ENCODE measurements at regions not wholly inside any gene's neighbourhood (a gene's known extent, or its start where the extent isn't known, plus 50 kb on each side); places are given as distances from the start of the nearest gene placed in this dataset.

DNA sequence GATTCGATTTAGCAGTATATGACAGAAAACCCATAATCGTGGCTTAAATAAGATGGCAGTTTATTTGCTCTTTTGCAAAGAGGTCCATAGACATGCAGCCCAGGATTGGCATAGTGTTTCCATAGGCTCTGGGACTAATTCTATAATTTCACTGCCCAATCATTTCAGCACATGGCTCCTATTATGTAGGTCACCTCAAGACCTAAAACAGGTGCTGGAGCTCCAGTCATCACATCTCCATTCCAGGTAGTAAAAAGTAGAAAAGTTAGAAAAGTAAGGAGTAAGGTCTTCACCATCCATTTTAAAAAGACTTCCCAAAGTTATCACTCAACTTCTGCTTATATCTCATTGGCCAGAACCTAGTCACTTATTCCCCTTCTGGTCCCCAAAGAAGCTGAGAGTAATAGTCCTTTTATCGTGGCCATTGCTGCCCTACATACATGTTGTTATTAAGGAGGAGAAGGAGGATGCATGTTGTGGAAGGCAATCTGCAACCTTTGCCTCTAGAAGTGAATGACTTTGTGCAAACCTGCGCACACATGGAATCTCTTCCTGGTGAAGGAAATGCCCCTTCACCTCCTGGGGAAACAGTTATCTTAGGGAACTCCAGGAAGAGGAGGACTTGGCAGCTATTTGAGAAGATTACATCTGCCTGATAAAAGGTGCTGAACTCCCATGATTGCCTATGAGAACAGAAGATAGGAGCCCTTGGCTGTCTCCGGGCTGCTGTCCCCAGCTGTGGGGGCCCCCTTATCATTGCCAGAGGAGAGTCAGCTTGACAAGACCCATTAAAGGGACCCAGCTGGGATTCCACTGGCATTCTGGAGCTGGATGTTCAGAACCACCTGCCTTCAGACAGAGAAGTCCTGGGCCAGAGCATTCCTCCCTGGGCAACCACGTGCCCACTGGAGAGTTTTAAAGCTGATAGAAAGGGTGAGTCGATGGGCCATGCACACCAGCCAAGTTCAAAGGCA, 330.6 kb upstream of the ZMIZ1 start:
- no peaks in the 10 kb centered on the region for H3K9me3 Mint-ChIP-seq
- no peaks in the 10 kb centered on the region for H3K36me3 Mint-ChIP-seq (ENCODE audit: low read depth)
- no peak overlapping the region for H3K27ac Mint-ChIP-seq
- no peak for DNase-seq
- intact Hi-C loops (cut with micrococcal nuclease) = no loop called here
- peaks cover 2% of the 10 kb centered on the region for H3K27me3 Mint-ChIP-seq
- H3K4me3 Mint-ChIP-seq = no peak overlapping the region
- peaks cover 2% of the 10 kb centered on the region for H3K4me1 Mint-ChIP-seq

DNA sequence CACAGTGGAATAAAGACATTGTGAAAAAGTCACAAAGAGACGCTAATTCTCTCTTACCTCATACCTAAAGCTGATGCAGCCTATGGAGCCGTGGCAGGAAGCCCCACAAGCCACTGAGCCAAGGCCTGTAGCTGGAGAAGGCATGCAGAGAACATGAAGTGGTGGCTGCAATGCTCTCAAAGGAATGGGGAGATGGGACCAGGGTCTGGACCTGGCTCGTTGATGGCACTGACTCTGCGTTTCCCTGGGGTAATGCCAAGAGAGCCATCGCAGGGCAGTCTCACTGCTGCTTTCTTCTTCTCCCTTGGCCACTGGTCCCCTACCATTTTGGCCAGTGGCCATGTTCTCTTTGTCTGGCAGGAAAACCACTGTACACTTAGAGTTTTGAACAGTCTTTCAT, 329.9 kb upstream of the ZMIZ1 start:
- DNase-seq = no peak
- H3K9me3 Mint-ChIP-seq = no peaks in the 10 kb centered on the region
- intact Hi-C loops (cut with micrococcal nuclease) = no loop called here
- peaks cover 2% of the 10 kb centered on the region for H3K27me3 Mint-ChIP-seq
- no peaks in the 10 kb centered on the region for H3K36me3 Mint-ChIP-seq (ENCODE audit: low read depth)
- peaks cover 5% of the 10 kb centered on the region for H3K4me1 Mint-ChIP-seq
- no peak overlapping the region for H3K27ac Mint-ChIP-seq
- H3K4me3 Mint-ChIP-seq = no peak overlapping the region

DNA sequence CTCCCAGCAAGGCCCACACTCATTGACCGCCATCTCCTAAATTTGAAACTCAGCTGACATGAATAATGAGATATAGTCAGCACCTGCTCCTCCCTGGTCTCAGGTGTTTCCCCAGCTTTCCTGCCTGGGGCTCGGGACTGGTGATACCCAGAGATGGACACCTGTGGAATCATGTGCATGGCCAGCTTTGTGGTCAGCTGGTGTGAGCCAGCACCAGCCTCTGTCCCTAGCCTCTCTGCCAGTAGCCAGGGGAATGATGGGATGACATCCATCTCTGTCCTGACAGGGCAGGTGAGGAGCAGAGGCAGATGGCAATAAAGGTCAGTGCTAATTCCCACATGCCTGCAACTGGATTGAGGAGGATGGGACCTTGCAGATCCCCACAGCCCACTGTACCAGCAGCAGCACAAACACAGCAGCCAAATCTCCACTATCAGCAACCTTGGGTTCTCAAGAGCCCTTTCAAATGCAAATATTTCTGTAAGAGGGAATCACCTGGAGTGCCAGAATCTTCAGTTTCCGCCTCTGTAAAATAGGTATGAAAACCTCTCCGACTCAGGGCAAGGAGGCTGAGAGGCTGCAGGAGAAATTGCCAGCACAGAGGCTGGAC, 329.2 kb upstream of the ZMIZ1 start:
- H3K9me3 Mint-ChIP-seq = no peaks in the 10 kb centered on the region
- H3K4me3 Mint-ChIP-seq = no peak overlapping the region
- intact Hi-C loops (cut with micrococcal nuclease) = no loop called here
- DNase-seq = no peak
- H3K27ac Mint-ChIP-seq = no peak overlapping the region
- H3K4me1 Mint-ChIP-seq = peaks cover 5% of the 10 kb centered on the region
- H3K27me3 Mint-ChIP-seq = peaks cover 2% of the 10 kb centered on the region
- H3K36me3 Mint-ChIP-seq (ENCODE audit: low read depth) = no peaks in the 10 kb centered on the region

DNA sequence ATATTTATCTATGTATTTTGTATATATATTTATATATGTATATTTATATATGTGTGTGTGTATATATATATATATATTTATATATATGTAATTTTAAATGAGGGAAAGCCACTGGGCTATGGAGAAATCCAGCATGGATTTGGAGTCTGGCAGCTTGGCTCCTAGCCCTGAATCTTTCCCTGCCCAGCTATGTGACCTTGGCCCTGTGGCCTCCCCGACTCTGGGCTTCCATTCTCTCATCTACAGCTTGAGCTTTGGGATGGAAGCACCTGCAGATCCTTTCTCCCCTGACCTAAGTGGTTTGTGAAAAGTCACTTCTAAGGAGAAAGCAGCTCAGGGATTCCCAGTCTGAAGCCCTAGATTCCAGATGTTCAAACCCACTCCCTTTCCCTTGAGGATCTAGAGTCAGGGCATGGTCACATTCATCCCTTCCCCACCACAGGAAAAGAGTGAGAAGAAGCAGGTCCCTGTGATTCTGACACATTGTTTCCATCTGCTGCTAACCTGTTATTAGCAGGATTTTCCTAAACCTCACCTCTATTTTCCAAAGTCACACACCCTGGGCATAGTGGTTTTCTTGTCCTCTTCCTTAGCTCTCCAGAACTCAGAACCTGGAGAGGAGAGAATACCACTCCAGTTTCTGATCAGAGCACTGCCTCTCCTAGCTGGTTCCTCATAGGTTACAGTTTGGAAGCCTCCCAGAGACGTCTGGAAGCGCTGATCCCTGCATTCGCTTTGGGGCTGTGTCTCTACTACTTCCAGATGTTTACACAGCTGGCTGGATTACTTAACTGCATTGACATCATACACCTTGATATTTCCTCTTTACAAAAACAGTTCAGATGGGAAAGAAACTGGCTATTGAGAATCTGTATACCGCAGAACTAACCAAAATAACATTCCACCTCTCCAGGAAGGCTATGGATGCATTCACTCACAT, 327.5 kb upstream of the ZMIZ1 start:
- Mint-ChIP-seq H3K9me3 (no peaks in the 10 kb centered on the region), H3K27ac (no peak overlapping the region), H3K36me3 (ENCODE audit: low read depth) (no peaks in the 10 kb centered on the region), H3K27me3 (peaks cover 2% of the 10 kb centered on the region), H3K4me3 (no peak overlapping the region), H3K4me1 (peaks cover 5% of the 10 kb centered on the region)
- intact Hi-C loops (cut with micrococcal nuclease) = no loop called here
- DNase-seq = no peak

DNA sequence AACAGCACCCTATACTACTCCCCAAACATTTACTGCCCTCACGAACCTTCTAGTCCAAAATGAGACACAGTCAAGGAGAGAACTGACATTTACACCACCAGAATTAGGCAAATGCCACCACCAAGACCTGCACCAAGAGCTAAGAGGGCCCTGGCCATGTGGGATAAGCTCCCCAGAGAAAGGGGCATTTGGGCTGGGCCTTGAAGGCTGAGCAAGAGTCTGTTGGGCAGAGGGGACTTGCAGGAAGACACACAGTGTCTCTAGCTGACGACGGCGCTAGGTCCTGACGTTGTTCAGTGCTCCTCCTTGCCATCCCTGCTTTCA, 326.4 kb upstream of the ZMIZ1 start:
- DNase-seq = no peak

DNA sequence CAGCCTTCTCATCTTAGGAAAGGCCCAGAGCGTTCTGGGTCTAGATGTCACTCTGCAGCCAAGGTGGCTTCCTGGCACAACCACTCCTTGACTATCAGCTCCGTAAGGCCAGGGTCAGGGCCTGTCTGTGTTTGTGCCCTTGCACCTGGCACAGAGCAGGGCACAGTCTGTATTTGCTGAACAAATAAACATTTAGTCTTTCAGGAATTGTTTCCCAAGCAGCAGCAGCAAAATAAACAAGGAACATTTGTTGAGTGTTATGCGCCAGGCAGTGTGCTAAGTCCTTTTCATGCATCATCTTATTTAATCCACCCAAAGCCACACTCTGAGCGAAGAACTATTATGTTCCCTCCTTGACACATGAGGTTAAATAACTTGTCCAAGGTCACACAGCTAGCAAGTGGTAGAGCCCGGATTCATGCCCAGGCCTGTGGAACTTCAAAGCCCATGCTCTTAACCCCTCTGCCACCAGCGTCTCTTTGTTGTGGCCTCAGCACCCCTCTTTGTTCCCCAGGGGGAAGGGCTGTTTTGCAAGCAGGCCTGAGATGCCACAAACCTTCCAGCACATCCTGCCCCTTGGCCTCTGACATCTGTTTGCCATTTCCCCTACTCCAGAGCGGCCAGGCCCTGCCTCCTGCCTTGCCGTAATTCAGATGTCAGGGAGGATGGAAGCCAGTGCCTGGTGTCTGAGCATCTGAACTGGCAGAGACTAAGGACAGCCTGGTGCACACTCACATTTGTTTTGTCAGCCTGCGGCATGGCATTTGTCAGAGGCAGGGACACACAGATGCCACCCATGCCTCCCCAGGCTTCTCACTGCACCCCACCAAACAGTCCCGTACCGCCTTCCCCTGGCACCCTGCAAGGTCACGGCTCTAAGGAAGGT, 325.8 kb upstream of the ZMIZ1 start:
- Mint-ChIP-seq H3K27me3 (no peaks in the 10 kb centered on the region), H3K27ac (no peak overlapping the region), H3K4me1 (peaks cover 5% of the 10 kb centered on the region), H3K36me3 (ENCODE audit: low read depth) (no peaks in the 10 kb centered on the region), H3K4me3 (no peak overlapping the region), H3K9me3 (no peaks in the 10 kb centered on the region)
- intact Hi-C loops (cut with micrococcal nuclease) = no loop called here
- no peak for DNase-seq

More for the DNA sequence above, 326.4 kb upstream of the ZMIZ1 start:
- no peaks in the 10 kb centered on the region for H3K27me3 Mint-ChIP-seq
- intact Hi-C loops (cut with micrococcal nuclease) = no loop called here
- H3K4me3 Mint-ChIP-seq = no peak overlapping the region
- H3K27ac Mint-ChIP-seq = no peak overlapping the region
- no peaks in the 10 kb centered on the region for H3K9me3 Mint-ChIP-seq
- no peaks in the 10 kb centered on the region for H3K36me3 Mint-ChIP-seq (ENCODE audit: low read depth)
- H3K4me1 Mint-ChIP-seq = peaks cover 5% of the 10 kb centered on the region

DNA sequence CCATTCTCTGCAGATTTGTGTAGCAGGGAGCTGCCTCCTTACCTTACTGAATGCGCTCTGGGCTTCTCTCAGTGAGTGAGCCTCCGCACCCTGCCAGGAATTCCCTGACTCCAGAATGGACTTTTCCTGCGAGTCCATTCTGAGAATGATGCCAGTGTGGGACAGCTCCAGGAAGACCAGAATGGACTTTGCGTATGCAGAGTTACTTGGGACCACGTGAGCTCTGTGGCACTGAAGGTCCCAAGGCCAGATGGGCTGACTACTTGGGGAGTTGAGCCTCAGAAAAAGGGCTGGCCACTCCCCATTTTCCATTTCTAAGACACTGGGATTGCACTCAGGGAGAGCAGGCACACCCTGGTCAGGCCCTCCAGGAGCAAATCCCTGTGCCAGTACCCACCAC, 324.7 kb upstream of the ZMIZ1 start:
- intact Hi-C loops (cut with micrococcal nuclease) = no loop called here
- Mint-ChIP-seq H3K36me3 (ENCODE audit: low read depth) (no peaks in the 10 kb centered on the region), H3K27ac (no peak overlapping the region), H3K4me1 (peaks cover 5% of the 10 kb centered on the region), H3K4me3 (no peak overlapping the region), H3K9me3 (peaks cover 4% of the 10 kb centered on the region), H3K27me3 (no peaks in the 10 kb centered on the region)
- no peak for DNase-seq

DNA sequence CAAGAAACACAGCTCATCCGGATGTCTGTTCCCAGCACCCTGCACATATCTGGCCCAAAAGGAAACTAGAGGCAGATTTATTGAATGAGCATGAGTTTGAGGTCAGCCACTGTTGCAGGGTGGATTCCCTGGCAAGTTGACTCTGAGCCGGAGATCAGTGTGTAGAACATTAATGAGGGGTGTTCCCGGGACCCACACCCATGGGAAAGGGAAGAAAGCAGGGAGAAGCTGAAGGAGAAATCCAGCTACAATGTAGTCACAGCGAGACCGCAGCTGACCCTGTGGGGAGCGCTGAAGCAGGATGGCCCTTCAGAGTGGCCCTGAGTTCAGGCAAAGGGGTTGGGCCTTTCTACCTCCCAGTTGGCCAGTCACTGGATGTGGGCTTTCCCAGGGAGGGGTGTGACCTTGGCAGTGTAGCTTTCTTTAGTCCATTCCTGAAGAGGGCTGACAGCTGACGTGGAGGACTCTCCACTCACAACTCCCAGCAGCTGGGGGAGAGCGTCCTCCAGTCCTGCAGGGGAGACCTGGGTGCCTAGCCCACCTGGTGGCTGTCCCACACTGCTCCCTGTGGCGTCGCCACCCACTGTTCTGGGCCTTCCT, 324.2 kb upstream of the ZMIZ1 start:
- peaks cover 5% of the 10 kb centered on the region for H3K4me1 Mint-ChIP-seq
- H3K9me3 Mint-ChIP-seq = peaks cover 4% of the 10 kb centered on the region
- no peaks in the 10 kb centered on the region for H3K36me3 Mint-ChIP-seq (ENCODE audit: low read depth)
- no peak for DNase-seq
- intact Hi-C loops (cut with micrococcal nuclease) = no loop called here
- H3K27me3 Mint-ChIP-seq = no peaks in the 10 kb centered on the region
- H3K27ac Mint-ChIP-seq = no peak overlapping the region
- H3K4me3 Mint-ChIP-seq = no peak overlapping the region

DNA sequence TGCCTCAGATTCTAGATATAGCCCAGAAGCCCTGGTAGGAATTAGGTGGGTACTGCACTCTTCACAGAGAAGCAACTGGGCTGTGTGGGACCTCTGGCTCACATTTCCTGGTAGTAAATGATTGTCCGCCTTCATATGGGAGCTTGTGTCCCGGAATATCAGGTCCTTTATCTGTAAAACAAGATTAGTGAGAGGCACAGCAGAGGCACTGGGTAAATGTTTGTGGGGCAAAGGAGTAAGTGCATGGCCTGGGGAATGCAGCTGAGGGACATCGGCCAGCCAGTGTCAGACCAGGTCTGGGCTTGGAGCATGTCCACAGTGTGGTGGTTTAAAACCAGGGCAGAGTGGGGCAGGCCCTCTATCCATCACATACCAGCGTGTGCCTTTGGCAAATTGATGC, 323.3 kb upstream of the ZMIZ1 start:
- Mint-ChIP-seq H3K4me1 (peaks cover 5% of the 10 kb centered on the region), H3K27ac (no peak overlapping the region), H3K4me3 (no peak overlapping the region), H3K9me3 (peaks cover 4% of the 10 kb centered on the region), H3K36me3 (ENCODE audit: low read depth) (no peaks in the 10 kb centered on the region), H3K27me3 (no peaks in the 10 kb centered on the region)
- intact Hi-C loops (cut with micrococcal nuclease) = no loop called here
- no peak for DNase-seq

DNA sequence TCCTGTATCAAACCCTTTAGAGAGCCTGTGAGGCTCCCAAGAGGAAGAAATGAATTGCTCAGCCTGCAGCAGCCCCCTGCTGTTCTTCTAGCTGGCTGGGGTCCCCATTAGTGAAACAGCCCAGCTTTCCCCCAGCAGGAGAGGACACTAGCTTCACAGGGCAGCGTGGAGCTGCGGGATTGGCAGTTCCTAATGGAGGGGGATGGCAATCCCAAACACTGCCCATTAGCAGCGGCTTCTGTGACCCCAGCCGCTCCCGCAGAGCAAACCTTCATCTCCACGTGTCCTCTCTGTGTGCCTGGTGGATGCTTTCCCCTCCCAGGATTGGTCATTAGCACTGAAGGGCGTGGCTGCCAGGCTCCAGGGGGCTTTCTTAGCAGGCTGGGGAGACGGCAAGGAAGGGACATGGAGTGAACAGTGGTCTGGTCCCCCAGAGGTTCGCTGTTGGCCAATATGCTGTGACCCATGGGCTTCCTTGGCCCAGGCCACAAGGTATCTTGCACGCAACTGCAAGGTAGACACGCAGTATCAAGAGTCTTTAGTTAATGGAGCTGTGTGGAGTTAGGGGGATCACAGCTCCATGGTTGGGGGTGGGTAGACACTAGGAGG, 322.5 kb upstream of the ZMIZ1 start:
- no peak for DNase-seq
- H3K4me3 Mint-ChIP-seq = no peak overlapping the region
- H3K36me3 Mint-ChIP-seq (ENCODE audit: low read depth) = no peaks in the 10 kb centered on the region
- no peaks in the 10 kb centered on the region for H3K27me3 Mint-ChIP-seq
- H3K9me3 Mint-ChIP-seq = peaks cover 4% of the 10 kb centered on the region
- H3K4me1 Mint-ChIP-seq = peaks cover 5% of the 10 kb centered on the region
- H3K27ac Mint-ChIP-seq = no peak overlapping the region
- intact Hi-C loops (cut with micrococcal nuclease) = no loop called here

DNA sequence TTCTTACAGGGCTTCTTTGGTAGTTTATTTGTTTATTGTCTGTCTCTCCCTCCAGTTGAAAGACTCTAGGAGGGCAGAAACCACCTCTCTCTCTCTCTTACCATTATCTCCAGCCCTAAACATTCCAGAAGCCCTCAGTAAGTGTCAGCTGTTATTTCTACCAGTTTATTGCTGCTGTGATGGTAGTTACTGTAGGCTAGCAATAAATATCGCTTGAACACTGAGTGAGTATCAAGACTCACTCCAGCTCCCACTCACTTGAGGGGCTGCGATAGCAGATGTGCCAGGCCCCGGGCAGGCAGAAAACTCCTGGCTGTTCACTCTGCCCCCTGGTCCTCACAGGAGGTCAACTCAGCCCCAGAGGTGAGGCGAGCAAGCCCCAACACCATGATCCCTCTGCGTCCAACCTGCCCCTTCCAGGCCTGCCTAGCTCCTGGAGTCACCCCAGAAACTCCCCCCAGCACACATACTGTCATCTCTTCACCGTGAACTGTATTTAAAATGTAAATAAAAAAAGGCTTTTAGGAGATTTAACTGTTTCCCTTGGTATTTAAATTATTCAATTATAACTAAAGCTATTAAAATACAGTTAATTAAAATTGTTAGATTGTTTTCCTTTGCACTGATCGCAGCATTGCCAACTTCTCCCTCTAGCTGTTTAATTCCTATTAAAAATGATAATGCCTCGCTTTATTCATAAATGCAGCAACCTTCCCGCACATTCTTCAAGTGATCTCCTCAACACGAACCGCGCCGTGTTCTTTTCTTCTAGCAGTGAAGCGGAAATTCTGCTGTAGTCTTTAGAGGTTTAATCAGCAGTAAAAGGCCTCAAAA, 321.1 kb upstream of the ZMIZ1 start:
- no peak overlapping the region for H3K4me3 Mint-ChIP-seq
- H3K27ac Mint-ChIP-seq = no peak overlapping the region
- no peak for DNase-seq
- H3K27me3 Mint-ChIP-seq = no peaks in the 10 kb centered on the region
- peaks cover 5% of the 10 kb centered on the region for H3K4me1 Mint-ChIP-seq
- intact Hi-C loops (cut with micrococcal nuclease) = no loop called here
- H3K36me3 Mint-ChIP-seq (ENCODE audit: low read depth) = no peaks in the 10 kb centered on the region
- H3K9me3 Mint-ChIP-seq = peaks cover 4% of the 10 kb centered on the region

DNA sequence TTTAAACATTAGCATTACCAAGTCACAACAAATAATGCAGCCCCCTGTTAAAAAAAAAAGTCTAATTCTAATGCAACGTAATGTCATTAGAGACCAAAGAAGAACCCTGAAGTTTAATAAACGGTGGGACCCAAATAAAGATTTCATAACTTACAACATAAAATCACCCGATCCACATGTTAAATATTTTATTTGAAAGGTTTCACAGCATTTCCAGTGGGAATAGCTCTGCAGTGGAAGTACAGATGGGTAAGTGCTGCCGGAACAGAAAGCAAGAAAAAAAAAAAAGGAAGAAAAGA, 320.6 kb upstream of the ZMIZ1 start:
- Mint-ChIP-seq H3K36me3 (ENCODE audit: low read depth) (no peaks in the 10 kb centered on the region), H3K9me3 (peaks cover 4% of the 10 kb centered on the region), H3K27me3 (no peaks in the 10 kb centered on the region), H3K27ac (no peak overlapping the region), H3K4me1 (peaks cover 3% of the 10 kb centered on the region), H3K4me3 (no peak overlapping the region)
- intact Hi-C loops (cut with micrococcal nuclease) = no loop called here
- no peak for DNase-seq

Data from activated CD4-positive, alpha-beta T cell treated with anti-CD3 and anti-CD28 coated beads, Interleukin-2, amount 10 ng/mL, durations not matched to agents 24 days and 14 days (primary cell).